Calu3 (cell line): ENCODE measurements at regions not wholly inside any gene's neighbourhood (a gene's known extent, or its start where the extent isn't known, plus 50 kb on each side); places are given as distances from the start of the nearest gene placed in this dataset.

ENCODE experiments used
- BruUV-seq: library from RNA; stranded (reverse); fragments of 400-500 nt; replicated peaks from 2 replicates; lab custom pipeline; 2021; lab: Mats Ljungman, UMichigan
- CTCF ChIA-PET: fragments of 300-600 bp; sonication (Branson Sonifier 250); formaldehyde crosslinking; loops from one replicate; lab custom pipeline; 2022; ENCODE audit warnings: antibody characterized with exemption; lab: Charles Lee
- DNase-seq: peaks from one replicate; pipeline ENCODE4 v3.0.0; 2022
- H3K27ac Mint-ChIP-seq: one replicate; pipeline ENCODE4 v1.8.0; 2022; ENCODE audit warnings: mixed read lengths; ENCODE audit not compliant: unreplicated experiment
- H3K27me3 Mint-ChIP-seq: one replicate; pipeline ENCODE4 v1.8.0; 2022; ENCODE audit warnings: mixed read lengths; ENCODE audit not compliant: unreplicated experiment
- H3K36me3 Mint-ChIP-seq: one replicate; pipeline ENCODE4 v1.8.0; 2022; ENCODE audit warnings: mild to moderate bottlenecking, moderate library complexity, mixed read lengths; ENCODE audit not compliant: insufficient read depth, unreplicated experiment
- H3K4me1 Mint-ChIP-seq: one replicate; pipeline ENCODE4 v1.8.0; 2022; ENCODE audit warnings: mild to moderate bottlenecking, low read depth, mixed read lengths; ENCODE audit not compliant: unreplicated experiment
- H3K4me3 Mint-ChIP-seq: one replicate; pipeline ENCODE4 v1.8.0; 2022; ENCODE audit warnings: mild to moderate bottlenecking, low read depth, moderate library complexity, mixed read lengths; ENCODE audit not compliant: unreplicated experiment
- H3K9me3 Mint-ChIP-seq: one replicate; pipeline ENCODE4 v1.8.0; 2022; ENCODE audit warnings: low read depth, mixed read lengths; ENCODE audit not compliant: unreplicated experiment
- CTCF ChIP-seq: fragments of 200-600 bp; IDR thresholded peaks from one replicate; pipeline ENCODE4 v1.8.0; 2022; ENCODE audit warnings: antibody characterized with exemption; ENCODE audit not compliant: unreplicated experiment
- intact Hi-C: fragments of 100-400 bp; cut with micrococcal nuclease; formaldehyde crosslinking; loops from one replicate; pipeline ENCODE4 v1.10.0; 2022; ENCODE audit not compliant: unreplicated experiment

DNA sequence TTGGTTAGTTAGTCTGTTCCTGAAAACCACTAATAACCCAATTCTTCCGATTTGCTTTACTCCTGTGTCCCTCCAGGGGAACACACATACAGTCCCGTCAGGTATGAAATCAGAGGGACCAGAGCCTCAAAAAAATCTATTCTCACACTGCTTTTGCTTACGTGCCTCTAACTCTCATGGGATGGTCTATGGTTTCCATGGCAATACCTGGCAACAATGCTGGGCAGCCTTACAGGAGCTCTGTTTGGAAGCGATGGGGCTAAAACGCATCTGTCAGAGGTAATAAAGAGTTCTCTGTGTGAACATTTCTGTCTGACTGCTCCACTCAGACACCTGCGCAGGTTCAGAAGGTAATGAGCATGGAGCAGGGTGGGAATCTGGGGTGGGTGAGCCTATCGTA, 376.2 kb downstream of the GXYLT1 start:
- Mint-ChIP-seq H3K36me3 (no peaks in the 10 kb centered on the region), H3K9me3 (peaks cover 3% of the 10 kb centered on the region), H3K4me1 (no peaks in the 10 kb centered on the region), H3K27ac (no peak overlapping the region), H3K27me3 (peaks cover 3% of the 10 kb centered on the region), H3K4me3 (no peak overlapping the region)
- CTCF ChIA-PET = no interaction called here
- no TSS peak for BruUV-seq
- DNase-seq = no peak
- TF ChIP-seq CTCF = no peak
- intact Hi-C loops = no loop called here

GRCh38 chr12:41762691-41763090, 382.0 kb downstream of the GXYLT1 start:
- CTCF ChIA-PET = no interaction called here
- Mint-ChIP-seq H3K4me3 (no peak overlapping the region), H3K27me3 (no peaks in the 10 kb centered on the region), H3K27ac (no peak overlapping the region), H3K36me3 (no peaks in the 10 kb centered on the region), H3K9me3 (peaks cover under 1% of the 10 kb centered on the region), H3K4me1 (no peaks in the 10 kb centered on the region)
- TF ChIP-seq CTCF = no peak
- intact Hi-C loops = no loop called here
- no peak for DNase-seq
- BruUV-seq = no TSS peak

- Mint-ChIP-seq H3K27ac (no peak overlapping the region), H3K4me3 (no peak overlapping the region), H3K4me1 (no peaks in the 10 kb centered on the region), H3K36me3 (no peaks in the 10 kb centered on the region), H3K27me3 (no peaks in the 10 kb centered on the region), H3K9me3 (peaks cover 2% of the 10 kb centered on the region)
- CTCF ChIA-PET = no interaction called here
- intact Hi-C loops = no loop called here
- BruUV-seq = no TSS peak
- DNase-seq = no peak
- TF ChIP-seq CTCF = no peak
Observed at GRCh38 chr12:41745593-41745992, 399.1 kb downstream of the GXYLT1 start.

DNA sequence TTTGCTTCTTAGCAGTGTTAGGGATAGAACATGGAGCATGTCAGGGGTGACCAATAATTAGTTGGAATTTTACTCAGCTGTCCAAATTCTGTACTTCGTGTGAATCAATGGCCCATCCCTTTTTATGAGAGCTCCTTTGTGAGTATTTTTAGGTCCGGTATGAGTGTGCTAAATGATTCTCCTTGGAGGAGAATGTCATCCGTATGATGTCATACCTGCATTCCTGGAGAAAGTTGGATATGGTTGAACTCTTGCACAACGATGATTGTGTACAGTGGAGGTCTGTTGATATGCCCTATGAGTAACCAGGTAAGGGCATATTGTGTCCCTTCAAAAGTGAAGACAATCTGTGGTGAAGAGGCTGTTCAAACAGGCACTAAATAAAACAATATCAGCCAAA, 400.8 kb downstream of the GXYLT1 start:
- DNase-seq = no peak
- CTCF ChIA-PET = no interaction called here
- H3K4me1 Mint-ChIP-seq = no peaks in the 10 kb centered on the region
- H3K27me3 Mint-ChIP-seq = no peaks in the 10 kb centered on the region
- intact Hi-C loops = no loop called here
- H3K27ac Mint-ChIP-seq = no peak overlapping the region
- no peaks in the 10 kb centered on the region for H3K36me3 Mint-ChIP-seq
- no peak overlapping the region for H3K4me3 Mint-ChIP-seq
- no peaks in the 10 kb centered on the region for H3K9me3 Mint-ChIP-seq
- BruUV-seq = no TSS peak
- TF ChIP-seq CTCF = no peak
